ENCODE measurements at regions not wholly inside any gene's neighbourhood (a gene's known extent, or its start where the extent isn't known, plus 50 kb on each side); places are given as distances from the start of the nearest gene placed in this dataset.

DNA sequence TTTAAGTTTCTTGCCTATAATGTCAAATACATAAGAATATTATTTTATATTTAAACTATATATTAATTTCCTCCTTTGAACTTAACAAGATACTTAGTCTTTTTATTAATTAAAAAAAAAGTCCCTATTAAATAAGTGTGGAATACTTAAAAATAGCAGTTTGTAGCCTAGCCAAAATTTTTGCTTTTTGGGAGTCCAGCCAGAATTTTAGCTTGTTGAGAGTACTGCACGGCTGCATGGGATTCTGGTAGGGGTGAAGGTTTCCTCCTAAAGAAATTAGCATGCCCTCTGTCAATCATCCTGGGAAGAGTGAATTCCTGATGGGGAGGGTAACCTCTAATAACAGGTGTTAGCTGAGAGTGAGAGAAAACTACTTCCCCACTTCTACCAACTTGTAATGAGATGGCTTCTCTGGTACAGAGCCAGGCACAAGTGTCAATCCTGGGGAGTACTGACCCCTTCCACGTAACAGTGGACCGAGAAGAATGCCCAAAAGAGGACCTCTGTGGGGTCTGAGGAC is 195.7 kb downstream of the SPRY2 start:
- Mint-ChIP-seq H3K27me3 (ENCODE audit: low read depth) (no peaks in the 10 kb centered on the region), H3K4me1 (peaks cover 11 to 13% of the 10 kb centered on the region in 2 experiments), H3K36me3 (ENCODE audit: insufficient read depth in 1 of 3, low read depth in 3 of 3) (no peaks in the 10 kb centered on the region), H3K9me3 (no peaks in the 10 kb centered on the region), H3K27ac (no peak overlapping the region; a peak in 1 of 7 replicates), H3K4me3 (no peak overlapping the region)
- Histone ChIP-seq H3K14ac (ENCODE audit: insufficient read depth, low read length) (no peak overlapping the region), H2AFZ (ENCODE audit: low read length) (no peak overlapping the region), H3K4ac (ENCODE audit: low read depth, low read length) (no peak overlapping the region), H2BK5ac (ENCODE audit: insufficient read length, low read length) (no peak overlapping the region), H3K27ac (ENCODE audit: insufficient read length, low read depth, low read length) (no peak overlapping the region), H3K9ac (ENCODE audit: extremely low read depth, insufficient read length, low read length) (no peak overlapping the region), H3K4me1 (ENCODE audit: insufficient read depth, low read length) (no peaks in the 10 kb centered on the region; the same call in 1 of the 2 replicates), H4K91ac (ENCODE audit: insufficient read length, low read depth, low read length) (no peak overlapping the region), H3K18ac (ENCODE audit: insufficient read length, low read depth, low read length) (no peak overlapping the region), H2BK12ac (ENCODE audit: insufficient read length, low read depth, low read length) (no peak overlapping the region), H4K20me1 (ENCODE audit: control insufficient read depth, insufficient read depth, insufficient read length) (no peaks in the 10 kb centered on the region), H2BK120ac (ENCODE audit: low read depth, low read length, poor library complexity, severe bottlenecking) (no peak overlapping the region), H3T11ph (ENCODE audit: low read length) (no peak overlapping the region), H3K27me3 (ENCODE audit: insufficient read depth, low read length) (no peaks in the 10 kb centered on the region), H2BK20ac (ENCODE audit: low read depth, low read length, poor library complexity, severe bottlenecking) (no peak overlapping the region), H2AK5ac (ENCODE audit: insufficient read length, low read length) (no peak overlapping the region), H4K8ac (replicated peaks; ENCODE audit: insufficient read length, low read depth, low read length) (no peak overlapping the region), H3K56ac (ENCODE audit: insufficient read length, low read depth, low read length) (no peak overlapping the region), H3K9me3 (ENCODE audit: control insufficient read depth, low read depth, low read length) (no peaks in the 10 kb centered on the region), H3K23me2 (ENCODE audit: insufficient read length, low read depth, low read length, poor library complexity, severe bottlenecking) (no peaks in the 10 kb centered on the region), H3K79me2 (ENCODE audit: insufficient read depth, low read length) (no peaks in the 10 kb centered on the region), H2BK15ac (ENCODE audit: low read depth, low read length) (no peak overlapping the region), H3K4me2 (ENCODE audit: insufficient read depth, insufficient read length, low read length) (no peak overlapping the region), H3K79me1 (ENCODE audit: insufficient read depth, low read depth, low read length, poor library complexity, severe bottlenecking) (no peaks in the 10 kb centered on the region), H4K5ac (ENCODE audit: insufficient read length, low read depth, low read length) (no peak overlapping the region), H3K23ac (ENCODE audit: insufficient read length, low read depth, low read length) (no peak overlapping the region)
- no CpG with 5 or more reads among the region's 3 CpGs for WGBS (ENCODE audit: extremely low coverage, insufficient read length, low lambda C conversion rate)
- DNase-seq = no peak
- TF ChIP-seq, protein P1, sequence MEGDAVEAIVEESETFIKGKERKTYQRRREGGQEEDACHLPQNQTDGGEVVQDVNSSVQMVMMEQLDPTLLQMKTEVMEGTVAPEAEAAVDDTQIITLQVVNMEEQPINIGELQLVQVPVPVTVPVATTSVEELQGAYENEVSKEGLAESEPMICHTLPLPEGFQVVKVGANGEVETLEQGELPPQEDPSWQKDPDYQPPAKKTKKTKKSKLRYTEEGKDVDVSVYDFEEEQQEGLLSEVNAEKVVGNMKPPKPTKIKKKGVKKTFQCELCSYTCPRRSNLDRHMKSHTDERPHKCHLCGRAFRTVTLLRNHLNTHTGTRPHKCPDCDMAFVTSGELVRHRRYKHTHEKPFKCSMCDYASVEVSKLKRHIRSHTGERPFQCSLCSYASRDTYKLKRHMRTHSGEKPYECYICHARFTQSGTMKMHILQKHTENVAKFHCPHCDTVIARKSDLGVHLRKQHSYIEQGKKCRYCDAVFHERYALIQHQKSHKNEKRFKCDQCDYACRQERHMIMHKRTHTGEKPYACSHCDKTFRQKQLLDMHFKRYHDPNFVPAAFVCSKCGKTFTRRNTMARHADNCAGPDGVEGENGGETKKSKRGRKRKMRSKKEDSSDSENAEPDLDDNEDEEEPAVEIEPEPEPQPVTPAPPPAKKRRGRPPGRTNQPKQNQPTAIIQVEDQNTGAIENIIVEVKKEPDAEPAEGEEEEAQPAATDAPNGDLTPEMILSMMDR (conservative IDR thresholded peaks at IDR 0.05) = no peak
